ENCODE measurements at regions not wholly inside any gene's neighbourhood (a gene's known extent, or its start where the extent isn't known, plus 50 kb on each side); places are given as distances from the start of the nearest gene placed in this dataset.
"Not testable (repeated sequence)": the region's sequence is repeated elsewhere in the genome, so short reads cannot be mapped to it uniquely, and the experiment has no call there.

- not testable (repeated sequence) for TF ChIP-seq CTCF (conservative IDR thresholded peaks at IDR 0.05; ENCODE audit: low read depth, low read length); EZH2 (IDR thresholded peaks at IDR 0.05; ENCODE audit: borderline replicate concordance, low read depth, low read length, poor library complexity, severe bottlenecking)
Measured at GRCh38 chr21:27984663-27985325, 1007.9 kb downstream of the LTN1 start.

Data from A673 (cell line).